Colonic mucosa (tissue), 4 donors: ENCODE measurements at regions not wholly inside any gene's neighbourhood (a gene's known extent, or its start where the extent isn't known, plus 50 kb on each side); places are given as distances from the start of the nearest gene placed in this dataset.

Experiments
- DNase-seq: peaks from one replicate; pipeline ENCODE4 v3.0.0-alpha.2; 2020
- H3K27ac ChIP-seq: fragments of 200-600 bp; one replicate; pipeline ENCODE4 v1.8.0; 2021
- H3K27me3 ChIP-seq: fragments of 200-600 bp; one replicate; pipeline ENCODE4 v1.8.0; 2021
- H3K36me3 ChIP-seq: fragments of 200-600 bp; one replicate; pipeline ENCODE4 v1.8.0; 2021
- H3K4me1 ChIP-seq: fragments of 200-600 bp; one replicate; pipeline ENCODE4 v1.8.0; 2021; ENCODE audit warnings: mild to moderate bottlenecking
- H3K4me3 ChIP-seq: fragments of 200-600 bp; one replicate; pipeline ENCODE4 v1.8.0; 2021
- H3K9ac ChIP-seq, 2 donors: one replicate each; pipeline ENCODE4 v1.7.0; 2013; ENCODE audit warnings: control low read depth in 2 of 2, low read depth in 2 of 2, low read length in 2 of 2
- H3K9me3 ChIP-seq: fragments of 200-600 bp; one replicate; pipeline ENCODE4 v1.8.0; 2021
- intact Hi-C: fragments of 100-400 bp; cut with DNase I; formaldehyde crosslinking; loops from one replicate; pipeline ENCODE4 v1.14.1; 2022
- TF ChIP-seq, protein P1 (sequence below): fragments of 200-600 bp; IDR thresholded peaks from one replicate; pipeline ENCODE4 v1.8.0; 2022; ENCODE audit warnings: antibody characterized with exemption, mild to moderate bottlenecking
- donor health status: healthy.
- donor health status: DM: no; HTN: no; CAD: no.
- donor health status: DM: no; HTN: no; CAD: no.

DNA sequence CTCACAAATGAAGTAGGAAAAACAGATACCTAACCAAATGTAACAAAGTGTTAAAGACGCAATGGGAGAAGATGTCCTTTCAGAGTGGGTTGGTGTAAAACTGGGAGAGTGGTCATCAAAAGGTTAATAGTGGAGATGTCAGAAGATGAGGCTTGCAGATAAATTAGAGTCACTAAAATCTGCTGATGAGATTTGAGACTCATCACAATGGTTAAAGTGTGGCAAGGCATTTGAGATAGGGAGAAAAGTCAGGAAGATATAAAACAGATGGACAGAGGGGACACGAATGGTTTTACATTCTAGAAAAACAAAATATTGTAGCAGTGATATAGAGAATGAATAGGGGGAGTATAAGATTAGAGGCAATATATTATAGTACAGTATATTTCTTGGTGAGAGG, 406.0 kb upstream of the SEMA6A start:
- Histone ChIP-seq H3K4me3 (no peak overlapping the region), H3K4me1 (no peaks in the 10 kb centered on the region), H3K27me3 (no peaks in the 10 kb centered on the region), H3K27ac (no peak overlapping the region), H3K36me3 (no peaks in the 10 kb centered on the region), H3K9ac (no peak overlapping the region), H3K9me3 (no peaks in the 10 kb centered on the region)
- intact Hi-C loops, result no loop called here
- no peak for DNase-seq
- TF ChIP-seq, protein P1, sequence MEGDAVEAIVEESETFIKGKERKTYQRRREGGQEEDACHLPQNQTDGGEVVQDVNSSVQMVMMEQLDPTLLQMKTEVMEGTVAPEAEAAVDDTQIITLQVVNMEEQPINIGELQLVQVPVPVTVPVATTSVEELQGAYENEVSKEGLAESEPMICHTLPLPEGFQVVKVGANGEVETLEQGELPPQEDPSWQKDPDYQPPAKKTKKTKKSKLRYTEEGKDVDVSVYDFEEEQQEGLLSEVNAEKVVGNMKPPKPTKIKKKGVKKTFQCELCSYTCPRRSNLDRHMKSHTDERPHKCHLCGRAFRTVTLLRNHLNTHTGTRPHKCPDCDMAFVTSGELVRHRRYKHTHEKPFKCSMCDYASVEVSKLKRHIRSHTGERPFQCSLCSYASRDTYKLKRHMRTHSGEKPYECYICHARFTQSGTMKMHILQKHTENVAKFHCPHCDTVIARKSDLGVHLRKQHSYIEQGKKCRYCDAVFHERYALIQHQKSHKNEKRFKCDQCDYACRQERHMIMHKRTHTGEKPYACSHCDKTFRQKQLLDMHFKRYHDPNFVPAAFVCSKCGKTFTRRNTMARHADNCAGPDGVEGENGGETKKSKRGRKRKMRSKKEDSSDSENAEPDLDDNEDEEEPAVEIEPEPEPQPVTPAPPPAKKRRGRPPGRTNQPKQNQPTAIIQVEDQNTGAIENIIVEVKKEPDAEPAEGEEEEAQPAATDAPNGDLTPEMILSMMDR, result no peak

DNA sequence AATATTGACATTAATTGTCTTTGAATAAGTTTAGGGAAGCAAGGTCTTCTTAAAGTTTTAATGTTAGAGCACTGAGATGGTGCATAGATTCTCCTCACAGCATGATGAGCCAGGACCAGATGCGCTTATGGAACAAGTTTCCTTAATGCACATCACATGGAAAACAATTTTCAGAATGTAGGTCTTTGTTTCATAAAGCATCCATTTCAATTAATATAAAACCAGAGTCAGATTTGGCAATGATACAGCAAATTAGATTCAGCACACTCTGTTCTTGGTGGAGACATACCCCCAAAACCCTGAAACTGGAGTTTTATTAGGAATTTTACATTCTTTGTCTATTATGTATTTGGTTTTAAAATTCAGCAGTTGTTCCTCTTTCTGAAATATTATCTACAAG, 402.1 kb upstream of the SEMA6A start:
- H3K4me3 ChIP-seq, result no peak overlapping the region
- no peaks in the 10 kb centered on the region for H3K4me1 ChIP-seq
- H3K9me3 ChIP-seq, result no peaks in the 10 kb centered on the region
- H3K27me3 ChIP-seq, result no peaks in the 10 kb centered on the region
- H3K9ac ChIP-seq, result no peak overlapping the region
- no peak for DNase-seq
- intact Hi-C loops, result no loop called here
- no peak overlapping the region for H3K27ac ChIP-seq
- no peaks in the 10 kb centered on the region for H3K36me3 ChIP-seq
- TF ChIP-seq, protein P1, result no peak

DNA sequence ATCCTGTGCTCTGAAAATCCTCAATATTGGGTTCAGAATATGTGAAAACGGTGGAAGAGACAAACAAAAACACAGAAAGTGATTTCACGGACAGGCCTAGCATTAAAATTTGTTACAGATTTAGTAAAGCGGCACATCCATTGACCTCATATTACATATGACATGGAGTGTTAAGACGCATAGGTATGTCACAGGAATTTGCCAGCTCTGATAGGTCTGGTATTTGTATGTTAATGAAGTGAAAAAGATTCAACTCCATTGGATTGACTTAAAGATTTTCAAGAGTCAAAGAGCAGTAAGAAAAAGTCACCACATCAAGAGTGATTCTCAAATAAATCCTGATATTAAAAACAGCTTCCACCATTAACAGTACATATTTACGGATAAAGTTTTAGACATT, 396.5 kb upstream of the SEMA6A start:
- Histone ChIP-seq H3K4me3 (no peak overlapping the region), H3K9me3 (no peaks in the 10 kb centered on the region), H3K27ac (no peak overlapping the region), H3K9ac (no peak overlapping the region), H3K36me3 (no peaks in the 10 kb centered on the region), H3K27me3 (no peaks in the 10 kb centered on the region), H3K4me1 (no peaks in the 10 kb centered on the region)
- DNase-seq, result no peak
- TF ChIP-seq, protein P1, result no peak
- intact Hi-C loops, result no loop called here

DNA sequence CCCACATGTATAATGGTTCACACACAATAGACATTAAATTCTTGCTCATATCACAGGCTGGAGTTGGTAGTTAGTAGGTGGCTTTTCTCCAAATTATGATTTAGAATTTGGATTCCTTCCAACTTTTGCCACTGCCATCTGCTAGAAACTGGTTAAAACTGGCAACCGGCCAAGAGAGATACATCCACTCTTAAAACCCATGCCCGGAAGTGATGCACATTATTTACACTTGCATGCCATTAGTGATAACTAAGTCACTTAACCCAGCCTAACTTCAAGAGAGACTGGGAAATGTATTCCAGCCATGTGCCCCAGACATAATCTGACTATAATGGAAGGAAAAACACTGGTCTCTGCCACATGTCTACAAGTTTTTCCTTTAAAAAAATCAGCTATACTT, 395.7 kb upstream of the SEMA6A start:
- no peaks in the 10 kb centered on the region for H3K36me3 ChIP-seq
- H3K9me3 ChIP-seq, result no peaks in the 10 kb centered on the region
- no peak overlapping the region for H3K4me3 ChIP-seq
- H3K9ac ChIP-seq, result no peak overlapping the region
- intact Hi-C loops, result no loop called here
- no peak overlapping the region for H3K27ac ChIP-seq
- DNase-seq, result no peak
- TF ChIP-seq, protein P1, result no peak
- H3K27me3 ChIP-seq, result no peaks in the 10 kb centered on the region
- H3K4me1 ChIP-seq, result no peaks in the 10 kb centered on the region

DNA sequence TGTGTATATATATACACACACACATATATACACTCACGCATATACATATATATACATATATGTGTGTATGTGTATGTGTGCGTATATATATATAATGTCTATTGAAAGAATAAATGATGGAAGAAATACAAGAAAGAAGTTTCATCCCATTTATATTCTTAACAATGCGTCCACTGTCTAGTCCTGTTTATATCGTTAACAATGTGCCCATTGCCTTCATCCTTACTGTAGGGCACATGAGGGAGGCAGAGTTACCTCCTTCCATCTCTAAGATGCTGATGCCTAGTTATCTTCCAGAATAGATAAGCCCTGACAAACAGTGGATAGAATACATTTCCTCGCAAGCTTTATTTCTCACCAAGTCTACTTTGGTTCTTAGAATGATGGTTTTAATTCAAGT, 389.8 kb upstream of the SEMA6A start:
- intact Hi-C loops, result no loop called here
- H3K27ac ChIP-seq, result no peak overlapping the region
- H3K4me3 ChIP-seq, result no peak overlapping the region
- H3K9me3 ChIP-seq, result no peaks in the 10 kb centered on the region
- H3K27me3 ChIP-seq, result no peaks in the 10 kb centered on the region
- no peak for DNase-seq
- TF ChIP-seq, protein P1, result no peak
- no peaks in the 10 kb centered on the region for H3K4me1 ChIP-seq
- H3K9ac ChIP-seq, result no peak overlapping the region
- no peaks in the 10 kb centered on the region for H3K36me3 ChIP-seq

DNA sequence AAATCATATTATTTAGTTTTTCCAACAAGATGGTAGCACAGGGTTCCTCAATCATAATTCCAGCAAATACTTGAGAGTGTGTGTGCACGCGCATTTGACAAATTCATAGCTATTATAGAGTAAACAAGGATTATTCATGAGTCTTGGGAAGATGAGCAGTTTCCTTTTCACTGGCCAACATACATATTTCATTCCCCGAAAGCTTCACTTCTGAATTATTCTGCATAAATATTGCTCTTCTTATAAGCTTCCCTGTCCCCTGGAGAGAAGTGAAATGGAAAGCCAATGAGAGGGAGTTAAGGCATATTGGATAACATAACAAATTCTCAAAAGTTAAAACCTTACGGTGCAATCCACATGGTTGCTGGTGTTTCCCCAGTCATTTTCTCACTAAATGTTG, 386.4 kb upstream of the SEMA6A start:
- Histone ChIP-seq H3K27ac (no peak overlapping the region), H3K9me3 (no peaks in the 10 kb centered on the region), H3K36me3 (no peaks in the 10 kb centered on the region), H3K9ac (no peak overlapping the region), H3K4me1 (no peaks in the 10 kb centered on the region), H3K4me3 (no peak overlapping the region), H3K27me3 (no peaks in the 10 kb centered on the region)
- intact Hi-C loops, result no loop called here
- TF ChIP-seq, protein P1, result no peak
- DNase-seq, result no peak
